Duodenal mucosa (tissue), 2 donors: ENCODE measurements at regions not wholly inside any gene's neighbourhood (a gene's known extent, or its start where the extent isn't known, plus 50 kb on each side); places are given as distances from the start of the nearest gene placed in this dataset.
"Not testable (repeated sequence)": the region's sequence is repeated elsewhere in the genome, so short reads cannot be mapped to it uniquely, and the experiment has no call there.

Experiments
- H3K27ac ChIP-seq: one replicate; pipeline ENCODE4 v1.7.0; 2013; ENCODE audit warnings: low read depth, low read length
- H3K27me3 ChIP-seq, 2 donors: one replicate each; pipeline ENCODE4 v1.7.0; 2013; ENCODE audit warnings: low read length in 2 of 2, control low read depth in 1 of 2; ENCODE audit not compliant: insufficient read depth in 2 of 2, control insufficient read depth in 1 of 2
- H3K36me3 ChIP-seq, 2 donors: one replicate each; pipeline ENCODE4 v1.7.0; 2013; ENCODE audit warnings: low read length in 2 of 2, control low read depth in 1 of 2; ENCODE audit not compliant: insufficient read depth in 2 of 2, control insufficient read depth in 1 of 2
- H3K4me1 ChIP-seq, 2 donors: one replicate each; pipeline ENCODE4 v1.7.0; 2013; ENCODE audit warnings: low read length in 2 of 2, control low read depth in 1 of 2; ENCODE audit not compliant: insufficient read depth in 2 of 2, control insufficient read depth in 1 of 2
- H3K4me3 ChIP-seq, 2 donors: one replicate each; pipeline ENCODE4 v1.7.0; 2013; ENCODE audit warnings: low read length in 2 of 2, low read depth in 1 of 2
- H3K9ac ChIP-seq, 2 donors: one replicate each; pipeline ENCODE4 v1.7.0; 2013; ENCODE audit warnings: low read length in 2 of 2, low read depth in 1 of 2
- H3K9me3 ChIP-seq, 2 donors: one replicate each; pipeline ENCODE4 v1.7.0; 2013; ENCODE audit warnings: low read length in 2 of 2, control low read depth in 1 of 2; ENCODE audit not compliant: control insufficient read depth in 1 of 2

GRCh38 chr1:115537415-115537814 is 104.4 kb upstream of the VANGL1 start:
- Histone ChIP-seq H3K27ac (no peak overlapping the region), H3K27me3 (peaks cover 0 to 3% of the 10 kb centered on the region in 2 donors), H3K9ac (no peak overlapping the region), H3K9me3 (no peaks in the 10 kb centered on the region), H3K36me3 (no peaks in the 10 kb centered on the region), H3K4me3 (no peak overlapping the region), H3K4me1 (no peaks in the 10 kb centered on the region)

GRCh38 chr1:115536279-115536816 is 105.4 kb upstream of the VANGL1 start:
- Histone ChIP-seq H3K27me3 (peaks cover 0 to 3% of the 10 kb centered on the region in 2 donors), H3K36me3 (no peaks in the 10 kb centered on the region), H3K27ac (no peak overlapping the region), H3K4me1 (no peaks in the 10 kb centered on the region), H3K4me3 (no peak overlapping the region), H3K9ac (no peak overlapping the region), H3K9me3 (no peaks in the 10 kb centered on the region)

- H3K4me3 ChIP-seq: no peak overlapping the region
- H3K36me3 ChIP-seq: no peaks in the 10 kb centered on the region
- no peak overlapping the region for H3K27ac ChIP-seq
- peaks cover 0 to 3% of the 10 kb centered on the region in 2 donors for H3K27me3 ChIP-seq
- no peaks in the 10 kb centered on the region for H3K9me3 ChIP-seq
- H3K9ac ChIP-seq: no peak overlapping the region
- H3K4me1 ChIP-seq: no peaks in the 10 kb centered on the region
Measured at GRCh38 chr1:115534106-115534505, 107.7 kb upstream of the VANGL1 start.

DNA sequence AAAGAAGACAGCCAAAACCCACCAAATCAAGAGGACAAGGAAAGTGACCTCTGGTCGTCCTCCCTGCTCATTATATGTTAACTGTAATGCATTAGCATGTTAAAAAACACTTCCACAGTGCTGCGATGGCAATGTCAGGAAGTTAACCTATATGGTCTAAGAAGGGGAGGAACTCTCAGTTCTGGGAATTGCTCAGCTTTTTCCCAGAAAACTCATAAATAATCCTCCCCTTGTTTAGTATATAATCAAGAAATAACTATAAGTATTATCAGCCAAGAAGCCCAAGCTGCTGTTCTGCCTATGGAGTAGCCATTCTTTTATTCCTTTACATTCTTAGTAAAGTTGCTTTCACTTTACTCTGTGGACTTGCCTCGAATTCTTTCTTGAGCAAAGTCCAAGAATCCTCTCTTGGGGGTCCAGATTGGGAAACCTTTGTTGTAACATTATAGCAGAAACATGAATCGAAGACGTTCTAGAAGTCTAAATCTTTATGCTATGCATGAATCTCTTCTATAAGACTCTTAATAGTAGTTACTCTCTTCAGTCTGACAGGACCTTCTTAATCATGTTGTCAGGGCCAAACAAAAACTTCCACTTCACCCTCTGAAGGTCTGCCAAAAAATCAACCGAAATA is 110.0 kb upstream of the VANGL1 start:
- H3K9ac ChIP-seq: no peak overlapping the region
- H3K9me3 ChIP-seq: no peaks in the 10 kb centered on the region
- H3K27ac ChIP-seq: no peak overlapping the region
- no peak overlapping the region for H3K4me3 ChIP-seq
- H3K36me3 ChIP-seq: no peaks in the 10 kb centered on the region
- peaks cover 0 to 6% of the 10 kb centered on the region in 2 donors for H3K4me1 ChIP-seq
- H3K27me3 ChIP-seq: peaks cover 0 to 3% of the 10 kb centered on the region in 2 donors

DNA sequence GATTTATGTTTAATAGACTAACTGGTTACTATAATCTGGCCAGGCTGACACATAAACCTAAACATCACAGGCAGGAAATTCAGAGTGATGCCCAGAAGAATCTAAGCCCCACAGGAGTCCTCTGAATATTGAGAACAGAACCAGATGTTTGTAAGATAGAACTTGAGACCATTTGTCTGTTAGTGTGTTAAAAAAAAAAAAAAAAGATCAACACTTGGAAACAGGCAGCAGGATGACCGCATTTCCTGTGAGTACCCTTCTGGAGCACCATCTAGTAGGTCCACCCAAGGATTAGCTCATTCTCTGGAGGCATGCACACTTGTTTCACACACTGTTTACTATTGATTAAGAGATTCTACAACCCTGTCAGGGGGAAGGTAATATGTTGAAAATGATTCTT is 111.4 kb upstream of the VANGL1 start:
- H3K4me3 ChIP-seq: no peak overlapping the region
- no peaks in the 10 kb centered on the region for H3K36me3 ChIP-seq
- H3K9ac ChIP-seq: no peak overlapping the region
- no peak overlapping the region for H3K27ac ChIP-seq
- peaks cover 0 to 7% of the 10 kb centered on the region in 2 donors for H3K4me1 ChIP-seq
- peaks cover 0 to 3% of the 10 kb centered on the region in 2 donors for H3K27me3 ChIP-seq
- no peaks in the 10 kb centered on the region for H3K9me3 ChIP-seq

DNA sequence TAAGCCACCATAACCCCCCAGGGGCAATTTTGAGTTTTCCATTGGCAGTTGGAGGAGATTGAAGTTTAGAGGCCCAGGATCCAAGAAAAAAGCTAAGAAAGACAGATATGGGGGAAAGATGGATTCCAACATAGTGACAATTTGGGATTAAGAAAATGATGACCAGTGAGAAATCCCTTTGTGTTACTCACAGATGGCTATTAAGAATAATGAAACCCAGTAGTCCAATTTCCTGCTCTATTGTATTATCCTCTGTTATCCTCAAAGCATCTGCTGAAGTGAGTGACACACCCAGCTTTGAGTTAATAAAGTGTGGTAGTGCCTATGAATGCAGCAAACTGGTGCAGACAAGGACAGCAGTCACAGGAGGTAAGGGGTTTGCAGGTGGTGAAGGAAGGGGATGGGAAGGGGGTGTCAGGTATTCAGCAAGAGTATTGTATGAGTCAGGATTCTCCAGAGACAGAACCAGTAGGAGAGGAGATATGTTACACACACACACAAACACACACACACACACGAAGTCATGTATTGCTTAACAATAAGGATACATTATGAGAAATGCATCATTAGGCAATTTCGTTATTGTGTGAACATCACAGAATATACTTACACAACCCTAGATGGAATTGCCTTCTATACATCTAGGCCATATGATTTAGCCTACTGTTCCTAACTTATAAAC is 112.4 kb upstream of the VANGL1 start:
- no peak overlapping the region for H3K4me3 ChIP-seq
- H3K9me3 ChIP-seq: no peaks in the 10 kb centered on the region
- H3K36me3 ChIP-seq: no peaks in the 10 kb centered on the region
- no peaks in the 10 kb centered on the region for H3K27me3 ChIP-seq
- peaks cover 0 to 7% of the 10 kb centered on the region in 2 donors for H3K4me1 ChIP-seq
- no peak overlapping the region for H3K9ac ChIP-seq
- H3K27ac ChIP-seq: no peak overlapping the region

- not testable (repeated sequence) for H3K27ac ChIP-seq, H3K36me3 ChIP-seq, H3K9ac ChIP-seq, H3K4me3 ChIP-seq, H3K9me3 ChIP-seq, H3K4me1 ChIP-seq, H3K27me3 ChIP-seq
Measured at GRCh38 chr1:115528336-115528735, 113.4 kb upstream of the VANGL1 start.

- no peaks in the 10 kb centered on the region for H3K36me3 ChIP-seq
- H3K4me3 ChIP-seq: no peak overlapping the region
- H3K27ac ChIP-seq: no peak overlapping the region
- no peaks in the 10 kb centered on the region for H3K9me3 ChIP-seq
- H3K4me1 ChIP-seq: peaks cover 0 to 7% of the 10 kb centered on the region in 2 donors
- no peak overlapping the region for H3K9ac ChIP-seq
- H3K27me3 ChIP-seq: no peaks in the 10 kb centered on the region
Measured at GRCh38 chr1:115527746-115528145, 114.0 kb upstream of the VANGL1 start.

DNA sequence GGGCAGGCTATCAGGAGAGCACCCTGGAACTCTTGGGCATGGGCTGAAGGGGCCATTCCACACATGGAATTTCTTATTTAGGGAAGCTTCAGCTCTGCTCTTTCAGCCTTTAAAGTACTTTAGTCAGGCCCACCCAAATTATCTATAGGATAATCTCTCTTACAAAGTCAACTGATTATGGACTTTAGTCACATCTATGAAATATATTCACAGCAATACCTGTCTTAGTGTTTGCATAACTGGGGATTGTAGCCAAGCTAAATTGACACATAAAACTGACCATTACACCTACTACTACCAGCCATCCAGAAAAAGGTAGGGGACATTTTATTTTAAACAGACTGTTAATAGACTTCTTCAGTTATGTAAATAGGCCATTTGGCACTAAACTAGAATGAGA is 114.9 kb upstream of the VANGL1 start:
- Histone ChIP-seq H3K4me3 (no peak overlapping the region), H3K9ac (no peak overlapping the region), H3K27me3 (no peaks in the 10 kb centered on the region), H3K27ac (no peak overlapping the region), H3K36me3 (no peaks in the 10 kb centered on the region), H3K9me3 (no peaks in the 10 kb centered on the region), H3K4me1 (peaks cover 0 to 7% of the 10 kb centered on the region in 2 donors)

DNA sequence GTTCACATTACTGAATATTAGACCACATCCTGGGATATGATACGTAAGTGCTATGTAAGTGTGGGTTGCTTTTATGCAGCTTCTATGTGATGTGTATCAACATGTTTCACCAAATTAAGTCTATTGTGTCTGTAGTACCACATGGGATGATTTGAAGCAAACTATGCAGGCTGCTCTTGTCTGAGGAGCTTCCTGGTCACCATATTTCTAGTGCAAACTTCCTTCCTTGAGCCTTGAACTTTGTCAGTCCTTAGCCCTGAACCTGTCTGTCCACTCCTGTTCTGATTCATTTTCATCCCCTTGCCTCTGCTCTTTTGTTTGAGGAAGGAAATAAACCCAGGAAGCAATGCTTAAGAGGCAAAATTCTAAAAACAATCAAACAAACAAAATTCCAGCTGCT is 117.5 kb upstream of the VANGL1 start:
- Histone ChIP-seq H3K27ac (no peak overlapping the region), H3K27me3 (no peaks in the 10 kb centered on the region), H3K9me3 (no peaks in the 10 kb centered on the region), H3K9ac (no peak overlapping the region), H3K4me3 (no peak overlapping the region), H3K4me1 (peaks cover 0 to 7% of the 10 kb centered on the region in 2 donors), H3K36me3 (no peaks in the 10 kb centered on the region)
